ENCODE measurements at regions not wholly inside any gene's neighbourhood (a gene's known extent, or its start where the extent isn't known, plus 50 kb on each side); places are given as distances from the start of the nearest gene placed in this dataset.
A peak's percentile ranks its signal among the peaks of the same experiment; 100 is the strongest.

DNA sequence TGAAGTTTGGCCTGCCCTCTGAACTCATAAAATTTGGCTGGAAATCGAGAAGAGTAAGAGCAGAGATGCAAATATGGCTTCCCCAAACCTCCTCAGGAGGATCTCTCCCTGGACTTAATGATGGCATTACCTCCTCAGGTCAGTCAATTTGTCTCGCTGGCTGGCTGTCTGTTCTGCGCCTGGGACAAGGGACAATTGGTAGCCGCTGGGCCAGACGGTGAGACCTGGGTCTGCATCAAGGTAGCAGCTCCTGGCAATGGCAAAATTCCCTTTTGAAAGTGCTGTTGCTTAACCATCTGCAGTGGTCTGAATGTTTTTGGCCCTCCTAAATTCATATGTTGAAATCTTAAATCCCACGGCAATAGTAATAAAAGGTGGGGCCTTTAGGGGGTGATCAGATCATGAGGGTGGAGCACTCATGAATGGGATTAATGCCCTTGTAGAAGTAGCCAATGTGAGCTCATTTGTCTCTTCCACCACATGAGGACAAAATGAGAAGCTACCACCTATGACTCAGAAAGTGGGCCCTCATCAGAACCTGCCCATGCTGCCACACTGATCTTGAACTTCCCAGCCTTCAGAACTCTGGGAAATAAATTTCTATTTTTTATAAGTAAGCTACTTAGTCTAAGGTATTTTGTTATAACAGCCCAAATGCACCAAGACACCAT is 439.3 kb upstream of the KLF4 start:
- DNase-seq (ENCODE audit: low read depth), result no peak

DNA sequence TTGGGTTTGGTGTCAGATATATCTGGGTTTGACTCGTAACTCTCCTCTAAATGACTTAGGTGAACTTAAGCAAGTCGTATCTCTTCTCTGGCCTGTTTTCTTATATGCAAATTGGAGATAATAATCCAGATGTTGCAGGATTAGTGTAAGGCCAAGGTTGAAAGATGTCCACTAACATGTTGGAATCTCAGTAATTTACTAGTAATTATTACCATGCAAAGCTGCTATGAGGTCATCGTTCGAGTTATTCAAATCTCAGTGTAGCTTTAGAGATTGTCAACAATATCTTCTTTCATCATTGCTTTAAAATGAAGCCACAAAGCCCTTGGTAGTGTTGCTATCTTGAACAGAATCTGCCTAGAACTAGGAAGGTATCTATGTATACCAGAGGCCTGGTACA is 437.7 kb upstream of the KLF4 start:
- no peak for DNase-seq (ENCODE audit: low read depth)

DNA sequence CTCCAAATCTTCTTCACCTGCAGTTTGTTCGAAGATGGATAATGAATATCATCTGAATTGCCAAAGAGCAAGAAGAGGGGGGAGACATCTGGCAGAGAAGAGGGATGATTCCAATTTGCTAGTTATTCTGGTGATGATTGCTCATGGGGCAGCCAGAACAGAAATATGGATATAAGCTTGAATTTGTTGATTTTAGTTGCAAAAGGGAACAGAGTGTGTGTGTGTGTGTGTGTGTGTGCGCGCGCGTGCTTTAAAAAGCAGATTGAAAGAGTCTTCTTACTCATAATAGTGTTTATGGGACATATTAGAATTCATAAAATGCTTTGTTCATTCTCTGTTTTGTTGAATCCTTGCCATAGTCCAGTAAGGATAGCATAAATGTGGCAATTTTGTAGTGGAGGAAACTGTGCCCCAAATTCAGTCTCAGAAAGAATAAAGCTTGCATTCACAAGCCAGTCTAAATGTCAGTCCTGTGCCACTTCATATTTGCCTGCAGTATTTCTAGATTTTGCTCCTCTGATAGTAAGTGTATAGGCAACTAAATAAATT is 436.3 kb upstream of the KLF4 start:
- no peak for DNase-seq (ENCODE audit: low read depth)

DNA sequence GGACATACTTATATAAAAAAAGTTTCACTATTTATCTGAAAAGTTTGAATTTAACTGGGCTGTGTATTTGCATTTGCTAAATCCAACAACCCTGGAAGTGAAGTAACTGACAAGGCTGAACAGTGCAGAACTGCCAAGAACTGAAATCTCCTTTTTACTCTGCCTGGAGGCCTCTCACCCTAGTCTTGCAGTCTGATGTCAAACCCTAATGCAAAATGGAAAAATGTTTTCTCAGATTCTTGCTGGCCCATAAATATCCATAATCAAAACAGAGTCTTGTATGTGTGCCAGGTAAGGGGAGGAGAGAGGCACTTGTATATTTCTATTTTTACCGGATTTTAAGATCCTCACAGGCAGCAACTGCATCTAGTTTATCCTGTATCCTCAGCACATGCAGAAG is 432.7 kb upstream of the KLF4 start:
- no peak for DNase-seq (ENCODE audit: low read depth)

DNA sequence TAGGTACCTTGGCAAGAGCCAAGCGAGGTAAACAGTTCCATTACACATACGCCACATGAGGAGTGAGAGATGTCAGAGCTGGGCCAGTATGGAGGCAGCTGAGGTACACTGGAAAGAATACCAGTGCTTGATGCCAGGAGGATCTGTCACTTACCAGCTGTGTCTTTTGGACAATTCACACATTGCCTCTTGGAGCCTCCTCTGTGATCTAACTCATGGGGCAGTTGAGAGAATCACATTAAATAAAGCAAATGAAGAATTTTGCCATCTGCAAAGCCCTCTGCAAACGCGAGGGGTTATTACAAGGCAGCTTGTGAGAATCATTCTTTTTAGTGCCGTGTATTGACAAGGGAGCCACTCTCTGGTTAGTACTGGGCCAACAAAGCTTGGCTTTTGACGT is 429.7 kb upstream of the KLF4 start:
- DNase-seq (ENCODE audit: low read depth), result no peak

DNA sequence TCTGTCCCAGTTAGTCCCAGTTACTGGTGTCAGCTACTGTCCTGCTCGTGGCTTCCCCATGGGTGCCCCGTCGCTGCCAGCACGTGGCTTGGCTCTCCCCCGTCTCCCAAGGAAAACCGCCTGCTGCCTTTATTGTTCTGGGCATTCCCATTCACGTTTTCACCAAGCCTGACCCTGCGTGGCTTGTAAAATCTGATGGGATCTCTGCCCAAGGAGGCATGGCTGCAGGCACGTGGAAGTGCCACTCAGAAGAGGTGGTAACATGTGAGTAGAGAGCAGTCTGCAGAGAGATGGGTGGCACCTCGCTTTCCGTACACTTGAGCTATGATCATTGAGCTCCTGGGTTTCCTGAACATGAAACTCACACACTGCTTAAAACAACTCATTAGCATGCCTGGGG is 429.2 kb upstream of the KLF4 start:
- no peak for DNase-seq (ENCODE audit: low read depth)

DNA sequence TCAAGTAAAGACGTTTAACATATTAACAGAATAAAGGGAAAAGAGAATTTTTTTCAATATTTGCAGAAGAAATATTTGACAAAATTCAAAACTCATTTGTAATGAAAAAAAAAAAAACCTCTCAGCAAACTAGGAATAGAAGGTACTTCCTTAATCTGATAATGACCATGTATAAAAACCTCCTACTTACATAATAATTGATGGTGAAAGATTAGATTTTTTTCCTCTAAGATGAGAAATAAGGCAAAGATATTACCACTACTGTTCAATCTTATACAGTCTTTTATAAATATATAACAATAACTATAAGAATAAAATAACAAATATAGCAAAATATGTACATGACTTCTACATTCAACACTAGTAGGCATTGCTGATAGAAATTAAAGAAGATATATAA is 424.6 kb upstream of the KLF4 start:
- DNase-seq (ENCODE audit: low read depth), result no peak

DNA sequence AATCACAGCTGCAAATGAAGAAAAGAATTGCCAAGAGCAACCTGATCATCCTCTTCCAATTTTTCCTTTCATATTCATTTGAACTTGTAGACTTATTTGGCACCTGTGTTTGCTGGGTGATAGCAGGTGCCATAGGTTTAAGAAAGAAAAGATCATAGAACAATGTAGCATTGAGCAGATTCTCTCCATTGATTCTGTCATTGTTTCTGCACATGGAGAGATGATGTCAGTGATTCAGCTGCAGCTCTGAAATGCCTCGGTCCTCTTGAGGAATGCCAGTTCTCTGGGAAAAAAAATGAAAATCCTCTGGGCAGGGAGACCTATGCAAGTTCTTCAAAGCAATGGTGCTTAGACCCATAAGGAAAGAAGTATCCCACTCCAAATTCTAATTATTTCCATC is 418.1 kb upstream of the KLF4 start:
- DNase-seq (ENCODE audit: low read depth), result no peak

DNA sequence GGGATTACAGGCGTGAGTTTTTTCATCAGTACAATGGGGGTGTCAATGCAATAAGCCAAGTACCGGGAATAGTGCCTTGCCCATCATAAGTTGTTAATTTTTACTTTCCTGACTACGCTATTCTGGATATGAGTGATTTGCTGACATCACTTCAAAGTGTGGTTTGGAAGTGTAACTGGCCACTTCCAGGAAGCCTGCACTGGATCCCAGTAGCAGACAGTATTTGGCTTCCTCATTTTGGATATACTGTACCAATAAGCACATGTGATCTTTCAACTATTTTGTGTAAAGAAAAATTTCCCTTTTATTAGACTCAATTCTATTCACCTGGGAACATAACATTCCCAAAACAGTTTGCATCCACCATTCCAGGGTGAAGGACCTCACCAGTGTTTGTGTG is 417.7 kb upstream of the KLF4 start:
- DNase-seq (ENCODE audit: low read depth), result no peak

DNA sequence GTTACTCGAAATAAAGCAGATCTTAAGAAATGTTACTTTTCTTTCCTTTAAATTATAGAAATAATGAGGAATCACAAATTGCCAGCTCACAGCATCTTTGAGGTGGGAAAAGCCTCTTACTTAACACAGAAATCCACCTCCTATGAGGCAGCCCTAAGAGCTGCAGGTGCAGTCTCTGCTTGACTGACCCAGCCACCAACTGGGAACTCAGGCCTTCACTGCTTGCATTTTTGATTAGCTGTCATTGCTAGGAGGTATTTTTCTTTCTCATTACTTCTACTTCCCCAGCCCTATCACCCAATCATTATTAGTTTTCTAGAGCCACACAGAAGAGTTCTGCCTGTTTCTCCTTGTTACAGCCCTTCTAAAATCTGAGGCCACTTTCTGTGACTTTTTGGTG is 416.5 kb upstream of the KLF4 start:
- DNase-seq (ENCODE audit: low read depth), result no peak

DNA sequence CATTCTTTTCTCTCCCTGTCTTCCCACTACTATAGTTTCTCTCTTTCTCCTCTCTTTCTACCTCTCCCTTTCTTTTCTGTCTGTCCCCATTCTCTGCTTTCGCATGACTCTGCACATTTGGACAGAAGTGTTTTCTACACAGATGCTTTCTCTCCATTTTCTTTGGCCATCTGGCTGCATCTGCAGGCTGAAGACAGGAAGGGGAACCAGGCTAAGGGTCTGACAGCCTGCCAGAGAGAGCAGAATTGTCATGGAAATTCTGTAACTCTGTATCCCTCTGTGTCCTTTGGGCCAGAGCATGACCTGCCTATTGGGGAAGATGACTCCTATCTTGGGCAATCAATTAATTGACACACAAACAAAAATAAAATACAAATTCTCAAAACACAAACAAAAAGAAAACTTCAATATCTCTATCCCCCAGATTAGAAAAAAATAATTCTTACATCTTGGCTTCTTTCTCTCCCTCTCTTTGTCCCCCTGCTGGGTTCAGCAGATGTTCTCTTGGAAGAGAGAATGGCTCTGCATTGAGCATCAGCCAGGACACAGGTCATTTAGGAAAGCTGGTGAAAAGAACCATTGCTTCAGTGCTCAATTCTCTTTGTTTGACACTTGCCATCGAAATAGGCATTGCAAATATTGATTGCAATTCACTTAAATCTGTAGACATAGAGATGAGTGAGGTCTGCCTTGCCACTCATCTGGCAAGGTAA is 415.9 kb upstream of the KLF4 start:
- DNase-seq (ENCODE audit: low read depth), result no peak

DNA sequence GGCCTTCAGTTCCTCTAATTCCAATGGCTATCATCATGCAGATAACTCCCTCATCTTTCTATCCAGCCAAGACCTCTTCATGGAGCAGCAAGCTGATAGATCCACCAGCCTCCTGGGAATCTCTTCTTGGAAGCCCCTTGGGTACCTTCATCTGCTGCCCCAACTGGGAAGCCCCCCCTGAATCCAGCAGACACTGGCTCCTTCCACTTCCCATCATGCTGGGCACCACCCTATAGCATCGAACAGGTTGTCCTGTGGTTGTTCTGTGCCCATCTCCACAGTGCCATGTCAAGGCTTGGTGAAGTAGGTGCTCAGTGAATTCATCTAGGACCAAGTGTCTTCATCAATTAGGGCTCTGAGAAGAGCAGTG is 410.4 kb upstream of the KLF4 start:
- no peak for DNase-seq (ENCODE audit: low read depth)

DNA sequence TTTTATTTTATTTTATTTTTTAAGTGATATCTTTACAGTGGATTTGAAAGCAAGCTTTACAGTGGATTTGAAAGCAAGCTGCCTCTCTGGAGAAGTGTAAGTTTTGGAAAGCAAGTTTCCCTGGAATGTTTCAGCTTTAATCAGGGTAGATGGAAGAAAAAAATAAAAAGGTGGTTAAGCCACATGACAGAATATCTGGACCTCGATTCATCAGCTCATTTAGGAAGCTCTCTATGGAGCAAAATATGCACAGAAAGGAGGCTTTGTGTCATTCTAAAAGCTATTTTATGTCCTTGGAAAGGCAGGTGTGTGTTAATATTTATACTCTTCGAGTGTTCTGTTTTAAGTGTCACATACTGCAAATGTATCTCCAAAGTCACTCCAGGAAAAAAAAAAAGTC is 409.2 kb upstream of the KLF4 start:
- no peak for DNase-seq (ENCODE audit: low read depth)

DNA sequence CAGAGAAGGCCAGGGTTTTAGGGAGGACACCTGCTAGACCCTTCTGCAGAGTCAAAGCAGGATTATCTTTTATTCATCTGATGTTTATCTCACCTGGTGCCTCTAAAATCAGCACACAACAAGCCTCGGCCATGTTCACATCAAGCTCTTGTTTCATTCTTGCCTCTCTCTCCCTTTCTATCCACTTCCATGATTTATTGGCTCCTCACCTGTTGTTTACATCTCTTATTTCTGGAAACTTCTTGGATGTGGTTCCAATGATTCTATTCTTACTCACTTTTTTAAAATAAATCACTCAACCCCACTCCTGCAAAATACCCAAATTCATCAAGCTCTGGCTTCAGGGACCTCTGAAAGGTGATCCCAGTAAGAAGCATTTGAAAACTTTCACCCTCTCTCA is 407.0 kb upstream of the KLF4 start:
- DNase-seq (ENCODE audit: low read depth), result no peak

DNA sequence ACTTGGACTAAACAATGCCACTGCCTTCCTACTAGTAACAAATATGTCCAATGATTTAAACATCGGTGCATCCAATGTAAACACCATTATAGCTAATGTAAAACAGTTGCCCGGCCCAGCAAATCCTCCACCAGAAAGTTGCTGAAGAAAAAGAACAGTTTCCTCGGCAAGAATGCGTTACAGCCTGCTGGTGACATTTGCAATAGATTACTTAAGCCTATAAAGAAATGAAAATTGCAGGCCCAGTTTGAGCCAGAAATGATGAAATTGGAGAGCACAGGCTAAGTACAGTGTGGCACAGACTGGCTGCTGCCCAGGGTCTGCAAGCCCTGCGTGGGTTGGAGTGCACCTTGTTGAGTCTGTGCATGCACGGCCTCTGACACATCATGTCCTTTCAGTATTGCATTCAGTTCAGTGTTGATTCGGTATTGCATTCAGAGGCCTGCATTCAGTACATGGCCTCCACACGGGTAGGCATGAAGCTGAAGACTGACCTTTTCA is 406.0 kb upstream of the KLF4 start:
- no peak for DNase-seq (ENCODE audit: low read depth)

DNA sequence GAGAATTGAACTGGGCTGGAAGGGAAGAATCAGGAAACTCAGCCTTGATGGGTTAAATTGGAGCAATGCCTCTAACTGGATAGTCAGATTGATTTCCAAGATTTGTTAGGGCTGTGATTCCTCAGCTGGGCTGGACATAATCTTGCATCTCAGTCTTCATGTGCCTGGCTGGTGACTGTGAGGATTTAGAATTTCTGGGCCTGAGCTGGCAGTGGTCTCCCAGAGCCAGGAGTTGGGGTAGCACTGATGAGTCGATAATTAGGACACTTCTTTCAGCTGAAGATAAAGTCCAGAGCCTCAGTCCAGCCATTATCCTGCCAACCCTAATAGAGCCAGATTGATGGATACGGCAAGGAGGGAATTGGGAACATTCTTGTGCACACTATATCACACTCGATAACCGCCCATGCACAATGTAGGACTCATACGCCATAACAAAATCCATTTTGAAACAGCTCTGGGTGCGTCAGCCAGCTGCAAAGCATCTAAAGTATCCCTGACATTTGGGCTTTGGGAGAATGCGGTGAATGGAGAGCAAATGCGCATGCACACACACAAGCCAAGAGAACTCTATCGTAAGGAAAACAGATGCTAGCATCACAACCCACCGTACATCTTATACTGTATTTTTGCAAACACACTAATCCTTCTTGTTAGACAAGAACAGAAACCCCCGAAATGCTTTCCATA is 405.1 kb upstream of the KLF4 start:
- no peak for DNase-seq (ENCODE audit: low read depth)

DNA sequence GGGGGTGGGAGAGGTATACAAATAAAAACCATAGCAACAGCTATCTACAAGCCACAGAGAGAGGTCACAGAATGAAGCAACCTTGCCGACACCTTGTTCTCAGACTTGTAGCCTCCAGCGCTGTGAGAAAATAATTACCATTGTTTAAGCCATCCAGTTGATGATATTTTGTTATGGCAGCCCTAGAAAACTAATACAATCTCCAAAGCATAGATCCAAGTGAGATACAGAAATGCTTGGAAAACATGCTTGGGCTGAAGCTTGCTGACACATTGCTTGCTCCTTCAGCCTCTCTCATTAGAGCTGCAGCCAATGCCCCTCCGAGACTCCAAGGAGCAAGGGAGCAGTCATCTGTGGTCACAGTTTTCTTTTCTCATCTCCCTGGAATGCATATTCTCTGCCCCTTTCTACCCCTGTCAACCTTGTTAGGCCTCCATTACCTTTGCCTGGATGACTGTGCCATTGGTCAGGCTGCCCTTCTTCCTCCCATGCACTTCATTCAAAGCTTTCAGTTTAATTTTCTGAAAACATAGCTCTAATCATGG is 401.4 kb upstream of the KLF4 start:
- peak; percentile 92 for DNase-seq (ENCODE audit: low read depth)

DNA sequence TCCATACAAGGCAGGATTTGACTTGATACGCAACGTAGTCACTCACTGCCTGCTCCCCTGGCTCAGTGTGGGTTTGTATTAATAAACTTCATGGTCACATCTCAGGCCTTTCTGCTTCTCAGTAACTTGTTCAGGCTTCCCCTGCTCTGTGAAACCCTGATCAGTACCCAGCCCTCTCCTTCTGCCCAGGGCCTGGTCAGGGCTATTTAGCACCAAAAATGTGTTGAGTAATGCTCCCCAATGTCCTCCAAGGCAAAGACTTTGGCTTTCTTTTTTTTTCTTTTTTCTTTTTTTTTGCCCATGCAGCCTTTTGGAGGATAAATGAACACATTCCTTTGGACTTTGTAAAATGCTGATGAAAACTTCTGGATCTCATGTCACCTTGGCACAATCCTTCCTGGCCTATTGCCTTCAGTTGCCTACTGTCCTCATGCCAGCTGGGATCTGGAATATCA is 399.2 kb upstream of the KLF4 start:
- no peak for DNase-seq (ENCODE audit: low read depth)

DNA sequence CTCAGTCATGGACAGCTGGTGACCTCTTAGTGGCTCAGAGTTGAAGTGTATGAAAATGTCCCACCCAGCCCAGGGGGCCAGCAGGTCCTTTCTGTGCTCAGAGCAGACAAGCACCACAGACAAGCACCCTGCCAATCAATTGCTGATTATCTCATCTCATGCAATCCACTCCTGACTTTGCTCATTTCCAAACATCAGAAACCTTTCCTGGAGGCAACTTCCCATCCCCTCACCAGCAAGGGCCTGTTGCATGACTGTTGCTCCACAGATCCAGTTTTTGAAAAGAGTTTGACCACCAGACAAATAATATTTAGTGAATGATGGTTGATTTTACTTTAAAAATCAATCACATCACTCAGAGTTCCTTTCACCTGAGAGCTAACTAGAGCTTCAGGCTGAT is 397.3 kb upstream of the KLF4 start:
- no peak for DNase-seq (ENCODE audit: low read depth)

DNA sequence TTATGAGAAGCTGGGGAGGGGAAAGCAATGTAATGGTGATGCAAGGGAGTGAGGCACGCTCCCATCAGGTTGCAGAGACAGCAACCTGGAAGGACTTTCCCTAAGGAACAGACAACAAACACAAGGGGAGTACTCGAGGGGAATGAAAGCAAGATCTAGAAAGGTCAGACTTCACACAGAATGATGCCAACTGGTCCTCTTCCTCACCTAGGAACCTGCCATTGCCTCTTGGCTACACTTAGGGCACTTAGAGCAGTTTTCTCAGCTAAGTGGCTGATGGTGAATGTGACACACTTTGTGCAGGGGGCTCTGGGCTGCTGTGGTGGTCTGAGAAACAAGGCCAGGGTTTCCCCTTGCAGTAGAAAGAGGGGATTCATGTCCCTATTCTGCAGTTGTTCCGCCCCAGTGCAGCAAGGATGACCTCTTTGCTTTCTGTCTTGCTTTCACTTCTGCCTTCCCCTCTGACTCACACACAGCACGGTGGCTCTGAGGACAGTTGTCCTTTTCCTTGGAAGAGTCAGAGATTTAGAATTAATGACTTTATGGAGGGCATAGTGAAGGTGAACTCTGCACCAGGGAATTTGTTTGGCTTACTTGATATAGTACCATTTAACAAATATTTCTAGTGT is 394.0 kb upstream of the KLF4 start:
- peak; percentile 30 for DNase-seq (ENCODE audit: low read depth)

DNA sequence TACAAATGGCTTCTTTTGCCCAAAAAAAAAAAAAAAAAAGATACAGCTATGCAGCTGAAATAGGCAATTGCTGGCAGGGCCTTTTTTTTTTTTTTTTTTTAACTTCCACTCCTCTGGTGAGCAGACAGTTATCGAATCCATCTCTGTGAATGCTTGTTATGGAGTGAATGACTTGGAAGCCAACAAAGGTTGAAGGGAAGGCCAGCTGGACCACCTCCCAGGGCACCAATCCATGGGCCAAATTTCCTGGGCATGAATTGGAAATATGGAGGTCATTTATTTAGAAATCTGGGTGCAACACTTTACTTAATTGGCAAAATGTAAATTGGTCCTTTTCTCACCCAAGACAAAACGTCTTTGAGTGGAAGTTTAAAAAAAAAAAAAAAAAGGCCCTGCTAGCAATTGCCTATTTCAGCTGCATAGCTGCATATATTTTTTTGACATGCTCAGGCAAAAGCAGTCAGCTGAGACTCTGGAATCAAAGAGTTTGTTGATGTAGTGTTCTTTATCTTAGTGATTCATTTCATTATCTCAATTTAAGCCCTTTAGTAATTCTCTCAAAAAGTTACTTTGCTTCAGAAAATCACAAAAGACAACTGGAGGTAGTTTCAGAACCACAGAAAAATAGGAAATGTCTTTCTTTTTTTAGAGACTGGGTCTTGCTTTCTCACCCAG is 392.2 kb upstream of the KLF4 start:
- DNase-seq (ENCODE audit: low read depth), result no peak
